Kidney epithelial cell (primary cell): ENCODE measurements at regions not wholly inside any gene's neighbourhood (a gene's known extent, or its start where the extent isn't known, plus 50 kb on each side); places are given as distances from the start of the nearest gene placed in this dataset.
"Not testable (repeated sequence)": the region's sequence is repeated elsewhere in the genome, so short reads cannot be mapped to it uniquely, and the experiment has no call there.

Experiments
- DNase-seq: peaks from one replicate; pipeline ENCODE4 v3.0.0-alpha.2; 2010; ENCODE audit warnings: low read depth
- H3K27me3 ChIP-seq: 2 replicates; pipeline ENCODE4 v1.6.0; 2011; ENCODE audit warnings: low read length; ENCODE audit not compliant: control insufficient read depth, insufficient read depth
- H3K36me3 ChIP-seq: 2 replicates; pipeline ENCODE4 v1.5.1; 2011; ENCODE audit warnings: low read length; ENCODE audit not compliant: control insufficient read depth, insufficient read depth
- H3K4me3 ChIP-seq: 2 replicates; pipeline ENCODE4 v1.5.1; 2011; ENCODE audit warnings: low read depth, mild to moderate bottlenecking, control low read depth, low read length
- TF ChIP-seq, protein P1 (sequence below): IDR thresholded peaks from 2 replicates; pipeline ENCODE4 v1.5.1; 2011; ENCODE audit warnings: mild to moderate bottlenecking, moderate library complexity, low read length, control low read depth, inconsistent platforms; ENCODE audit not compliant: insufficient read depth, poor library complexity, severe bottlenecking

DNA sequence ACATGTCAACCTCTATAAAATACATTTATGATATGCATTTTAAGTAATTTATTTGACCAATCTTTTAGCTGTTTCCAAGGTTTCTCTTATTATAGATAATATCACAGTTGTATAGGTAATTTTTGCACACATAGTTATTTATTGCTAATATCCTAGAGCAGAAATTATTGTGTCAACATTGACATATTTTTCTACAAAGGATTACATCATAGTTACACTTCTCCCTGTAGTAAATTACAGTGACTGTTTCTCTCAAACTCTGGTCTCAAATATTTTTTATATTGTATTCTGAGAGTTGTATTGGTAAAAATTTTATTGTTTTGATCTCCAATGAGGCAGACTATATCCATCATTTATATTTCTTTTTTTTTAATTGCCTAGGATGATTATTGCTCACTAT is 714.4 kb upstream of the CDH6 start:
- Histone ChIP-seq H3K27me3 (no peaks in the 10 kb centered on the region), H3K36me3 (no peaks in the 10 kb centered on the region), H3K4me3 (no peak overlapping the region)
- TF ChIP-seq, protein P1, sequence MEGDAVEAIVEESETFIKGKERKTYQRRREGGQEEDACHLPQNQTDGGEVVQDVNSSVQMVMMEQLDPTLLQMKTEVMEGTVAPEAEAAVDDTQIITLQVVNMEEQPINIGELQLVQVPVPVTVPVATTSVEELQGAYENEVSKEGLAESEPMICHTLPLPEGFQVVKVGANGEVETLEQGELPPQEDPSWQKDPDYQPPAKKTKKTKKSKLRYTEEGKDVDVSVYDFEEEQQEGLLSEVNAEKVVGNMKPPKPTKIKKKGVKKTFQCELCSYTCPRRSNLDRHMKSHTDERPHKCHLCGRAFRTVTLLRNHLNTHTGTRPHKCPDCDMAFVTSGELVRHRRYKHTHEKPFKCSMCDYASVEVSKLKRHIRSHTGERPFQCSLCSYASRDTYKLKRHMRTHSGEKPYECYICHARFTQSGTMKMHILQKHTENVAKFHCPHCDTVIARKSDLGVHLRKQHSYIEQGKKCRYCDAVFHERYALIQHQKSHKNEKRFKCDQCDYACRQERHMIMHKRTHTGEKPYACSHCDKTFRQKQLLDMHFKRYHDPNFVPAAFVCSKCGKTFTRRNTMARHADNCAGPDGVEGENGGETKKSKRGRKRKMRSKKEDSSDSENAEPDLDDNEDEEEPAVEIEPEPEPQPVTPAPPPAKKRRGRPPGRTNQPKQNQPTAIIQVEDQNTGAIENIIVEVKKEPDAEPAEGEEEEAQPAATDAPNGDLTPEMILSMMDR: no peak
- DNase-seq: no peak

DNA sequence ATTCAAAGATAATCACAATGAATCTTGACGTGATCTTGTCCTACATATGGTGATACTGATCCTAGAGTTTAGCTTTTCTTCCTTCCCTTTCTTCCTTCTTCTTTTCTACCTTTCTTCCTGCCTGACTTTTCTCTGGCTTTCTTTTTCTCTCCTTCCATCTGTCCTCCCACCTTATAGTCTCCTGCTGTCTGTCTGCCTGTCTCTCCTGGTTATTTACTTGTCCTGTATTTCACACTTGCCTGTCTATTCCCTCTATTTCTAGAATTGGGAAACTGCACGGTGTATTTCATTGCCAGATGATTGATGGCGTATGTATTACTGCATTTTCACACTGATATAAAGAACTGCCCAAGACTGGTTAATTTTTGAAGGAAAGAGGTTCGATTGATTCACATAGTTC is 718.1 kb upstream of the CDH6 start:
- no peak for DNase-seq
- Histone ChIP-seq H3K36me3 (no peaks in the 10 kb centered on the region), H3K4me3 (no peak overlapping the region), H3K27me3 (no peaks in the 10 kb centered on the region)
- TF ChIP-seq, protein P1: no peak

- TF ChIP-seq, protein P1: no peak
- H3K27me3 ChIP-seq: no peaks in the 10 kb centered on the region
- no peak for DNase-seq
- no peaks in the 10 kb centered on the region for H3K36me3 ChIP-seq
- H3K4me3 ChIP-seq: no peak overlapping the region
Measured at GRCh38 chr5:30469691-30470090, 723.8 kb upstream of the CDH6 start.

- TF ChIP-seq, protein P1: no peak
- Histone ChIP-seq H3K36me3 (no peaks in the 10 kb centered on the region), H3K27me3 (no peaks in the 10 kb centered on the region), H3K4me3 (no peak overlapping the region)
- no peak for DNase-seq
Measured at GRCh38 chr5:30458681-30459080, 734.8 kb upstream of the CDH6 start.

GRCh38 chr5:30455484-30455883 is 738.0 kb upstream of the CDH6 start:
- H3K27me3 ChIP-seq, DNase-seq, H3K36me3 ChIP-seq: not testable (repeated sequence)

GRCh38 chr5:30453168-30453567 is 740.3 kb upstream of the CDH6 start:
- no peaks in the 10 kb centered on the region for H3K27me3 ChIP-seq
- no peak for DNase-seq
- TF ChIP-seq, protein P1: no peak
- H3K36me3 ChIP-seq: no peaks in the 10 kb centered on the region
- H3K4me3 ChIP-seq: no peak overlapping the region

More at GRCh38 chr5:30455484-30455883, 738.0 kb upstream of the CDH6 start:
- H3K4me3 ChIP-seq: not testable (repeated sequence)
